ENCODE measurements at regions not wholly inside any gene's neighbourhood (a gene's known extent, or its start where the extent isn't known, plus 50 kb on each side); places are given as distances from the start of the nearest gene placed in this dataset.
"Not testable (repeated sequence)": the region's sequence is repeated elsewhere in the genome, so short reads cannot be mapped to it uniquely, and the experiment has no call there.

GRCh38 chr3:162628531-162628930, 1131.9 kb downstream of the OTOL1 start:
- Mint-ChIP-seq H3K27ac (no peak overlapping the region), H3K9me3 (ENCODE audit: low read depth) (no peaks in the 10 kb centered on the region), H3K4me3 (no peak overlapping the region), H3K27me3 (no peaks in the 10 kb centered on the region), H3K4me1 (no peaks in the 10 kb centered on the region), H3K36me3 (ENCODE audit: low read depth) (no peaks in the 10 kb centered on the region)
- intact Hi-C loops (cut with DNase I, micrococcal nuclease), result no loop called here
- ChIA-PET CTCF (no interaction called here), POLR2A (no interaction called here)
- DNase-seq (no peak), ATAC-seq (no peak)

GRCh38 chr3:162629372-162629771, 1132.8 kb downstream of the OTOL1 start:
- Mint-ChIP-seq H3K4me1 (no peaks in the 10 kb centered on the region), H3K27me3 (no peaks in the 10 kb centered on the region), H3K36me3 (ENCODE audit: low read depth) (no peaks in the 10 kb centered on the region), H3K9me3 (ENCODE audit: low read depth) (peaks cover under 1% of the 10 kb centered on the region), H3K27ac (no peak overlapping the region), H3K4me3 (no peak overlapping the region)
- POLR2A ChIA-PET, result no interaction called here
- CTCF ChIA-PET, result no interaction called here
- intact Hi-C loops (cut with DNase I, micrococcal nuclease), result no loop called here
- ATAC-seq, result no peak
- DNase-seq, result no peak

- POLR2A ChIA-PET, result no interaction called here
- DNase-seq (no peak), ATAC-seq (no peak)
- H3K4me1 Mint-ChIP-seq, result no peaks in the 10 kb centered on the region
- no peaks in the 10 kb centered on the region for H3K36me3 Mint-ChIP-seq (ENCODE audit: low read depth)
- CTCF ChIA-PET, result no interaction called here
- intact Hi-C loops (cut with DNase I, micrococcal nuclease), result no loop called here
- peaks cover 5% of the 10 kb centered on the region for H3K9me3 Mint-ChIP-seq (ENCODE audit: low read depth)
- no peaks in the 10 kb centered on the region for H3K27me3 Mint-ChIP-seq
- no peak overlapping the region for H3K4me3 Mint-ChIP-seq
- no peak overlapping the region for H3K27ac Mint-ChIP-seq
Measured at GRCh38 chr3:162632672-162633071, 1136.1 kb downstream of the OTOL1 start.

- H3K36me3 Mint-ChIP-seq (ENCODE audit: low read depth); H3K4me3 Mint-ChIP-seq; DNase-seq; intact Hi-C loops (cut with DNase I, micrococcal nuclease); H3K27ac Mint-ChIP-seq; ATAC-seq; POLR2A ChIA-PET; H3K27me3 Mint-ChIP-seq; H3K4me1 Mint-ChIP-seq; H3K9me3 Mint-ChIP-seq (ENCODE audit: low read depth): not testable (repeated sequence)
- CTCF ChIA-PET, result interaction anchor here (0.6 kb wide), 1 partner anchor 80 kb away, joined by 3 read pairs; no protein-coding TSS in a partner anchor
Measured at GRCh38 chr3:162640208-162640607, 1143.6 kb downstream of the OTOL1 start.

GRCh38 chr3:162641317-162641716, 1144.7 kb downstream of the OTOL1 start:
- Mint-ChIP-seq H3K27ac (no peak overlapping the region), H3K4me1 (no peaks in the 10 kb centered on the region), H3K9me3 (ENCODE audit: low read depth) (peaks cover 2% of the 10 kb centered on the region), H3K4me3 (no peak overlapping the region), H3K36me3 (ENCODE audit: low read depth) (no peaks in the 10 kb centered on the region), H3K27me3 (no peaks in the 10 kb centered on the region)
- CTCF ChIA-PET, result no interaction called here
- intact Hi-C loops (cut with DNase I, micrococcal nuclease), result no loop called here
- no peak for DNase-seq
- ATAC-seq, result no peak
- POLR2A ChIA-PET, result no interaction called here

- H3K4me1 Mint-ChIP-seq, result no peaks in the 10 kb centered on the region
- H3K4me3 Mint-ChIP-seq, result no peak overlapping the region
- H3K9me3 Mint-ChIP-seq (ENCODE audit: low read depth), result peaks cover 7% of the 10 kb centered on the region
- no peaks in the 10 kb centered on the region for H3K27me3 Mint-ChIP-seq
- no peaks in the 10 kb centered on the region for H3K36me3 Mint-ChIP-seq (ENCODE audit: low read depth)
- no peak for DNase-seq
- no peak for ATAC-seq
- CTCF ChIA-PET, result interaction anchor here (0.5 kb wide), 1 partner anchor 15 kb away, joined by 3 read pairs; no protein-coding TSS in a partner anchor
- POLR2A ChIA-PET, result no interaction called here
- no peak overlapping the region for H3K27ac Mint-ChIP-seq
- intact Hi-C loops (cut with DNase I, micrococcal nuclease), result no loop called here
Measured at GRCh38 chr3:162641907-162642306, 1145.3 kb downstream of the OTOL1 start.

- ChIA-PET POLR2A (no interaction called here), CTCF (no interaction called here)
- intact Hi-C loops (cut with DNase I, micrococcal nuclease), result no loop called here
- no peaks in the 10 kb centered on the region for H3K4me1 Mint-ChIP-seq
- H3K4me3 Mint-ChIP-seq, result no peak overlapping the region
- DNase-seq, result no peak
- ATAC-seq, result no peak
- H3K9me3 Mint-ChIP-seq (ENCODE audit: low read depth), result peaks cover 15% of the 10 kb centered on the region
- peaks cover 3% of the 10 kb centered on the region for H3K36me3 Mint-ChIP-seq (ENCODE audit: low read depth)
- no peaks in the 10 kb centered on the region for H3K27me3 Mint-ChIP-seq
- H3K27ac Mint-ChIP-seq, result no peak overlapping the region
Measured at GRCh38 chr3:162643245-162643644, 1146.6 kb downstream of the OTOL1 start.

- Mint-ChIP-seq H3K36me3 (ENCODE audit: low read depth) (peaks cover 3% of the 10 kb centered on the region), H3K9me3 (ENCODE audit: low read depth) (peaks cover 18% of the 10 kb centered on the region), H3K4me3 (no peak overlapping the region), H3K27ac (no peak overlapping the region), H3K4me1 (no peaks in the 10 kb centered on the region), H3K27me3 (no peaks in the 10 kb centered on the region)
- ChIA-PET POLR2A (no interaction called here), CTCF (no interaction called here)
- ATAC-seq (no peak), DNase-seq (no peak)
- intact Hi-C loops (cut with DNase I, micrococcal nuclease), result no loop called here
Measured at GRCh38 chr3:162647321-162647720, 1150.7 kb downstream of the OTOL1 start.

- Mint-ChIP-seq H3K27ac (no peak overlapping the region), H3K4me3 (no peak overlapping the region), H3K9me3 (ENCODE audit: low read depth) (peaks cover 7% of the 10 kb centered on the region), H3K36me3 (ENCODE audit: low read depth) (no peaks in the 10 kb centered on the region), H3K4me1 (no peaks in the 10 kb centered on the region), H3K27me3 (no peaks in the 10 kb centered on the region)
- intact Hi-C loops (cut with DNase I, micrococcal nuclease), result no loop called here
- DNase-seq, result no peak
- POLR2A ChIA-PET, result no interaction called here
- ATAC-seq, result no peak
- CTCF ChIA-PET, result no interaction called here
Measured at GRCh38 chr3:162658003-162658402, 1161.4 kb downstream of the OTOL1 start.

GRCh38 chr3:162665684-162666391, 1169.2 kb downstream of the OTOL1 start:
- CTCF ChIA-PET, result no interaction called here

GRCh38 chr3:162666835-162667234, 1170.2 kb downstream of the OTOL1 start:
- Mint-ChIP-seq H3K9me3 (ENCODE audit: low read depth) (peaks cover 4% of the 10 kb centered on the region), H3K4me1 (no peaks in the 10 kb centered on the region), H3K27ac (no peak overlapping the region), H3K4me3 (no peak overlapping the region), H3K27me3 (no peaks in the 10 kb centered on the region), H3K36me3 (ENCODE audit: low read depth) (no peaks in the 10 kb centered on the region)
- intact Hi-C loops (cut with DNase I, micrococcal nuclease), result no loop called here
- ATAC-seq, result no peak
- ChIA-PET POLR2A (no interaction called here), CTCF (no interaction called here)
- DNase-seq, result no peak

More at GRCh38 chr3:162665684-162666391, 1169.2 kb downstream of the OTOL1 start:
- no peak for ATAC-seq
- no peaks in the 10 kb centered on the region for H3K27me3 Mint-ChIP-seq
- no peak overlapping the region for H3K4me3 Mint-ChIP-seq
- no peaks in the 10 kb centered on the region for H3K4me1 Mint-ChIP-seq
- POLR2A ChIA-PET, result no interaction called here
- H3K27ac Mint-ChIP-seq, result no peak overlapping the region
- intact Hi-C loops (cut with DNase I, micrococcal nuclease), result no loop called here
- DNase-seq, result no peak
- no peaks in the 10 kb centered on the region for H3K36me3 Mint-ChIP-seq (ENCODE audit: low read depth)
- H3K9me3 Mint-ChIP-seq (ENCODE audit: low read depth), result peaks cover 2% of the 10 kb centered on the region

GRCh38 chr3:162670181-162670580, 1173.6 kb downstream of the OTOL1 start:
- ChIA-PET POLR2A (no interaction called here), CTCF (no interaction called here)
- Mint-ChIP-seq H3K4me3 (no peak overlapping the region), H3K27ac (no peak overlapping the region), H3K36me3 (ENCODE audit: low read depth) (no peaks in the 10 kb centered on the region), H3K9me3 (ENCODE audit: low read depth) (peaks cover 4% of the 10 kb centered on the region), H3K27me3 (no peaks in the 10 kb centered on the region), H3K4me1 (no peaks in the 10 kb centered on the region)
- intact Hi-C loops (cut with DNase I, micrococcal nuclease), result no loop called here
- no peak for DNase-seq
- ATAC-seq, result no peak

- Mint-ChIP-seq H3K9me3 (ENCODE audit: low read depth) (no peaks in the 10 kb centered on the region), H3K4me3 (no peak overlapping the region), H3K36me3 (ENCODE audit: low read depth) (no peaks in the 10 kb centered on the region), H3K27ac (no peak overlapping the region), H3K27me3 (no peaks in the 10 kb centered on the region), H3K4me1 (no peaks in the 10 kb centered on the region)
- intact Hi-C loops (cut with DNase I, micrococcal nuclease), result no loop called here
- ChIA-PET POLR2A (no interaction called here), CTCF (no interaction called here)
- no peak for DNase-seq
- no peak for ATAC-seq
Measured at GRCh38 chr3:162677475-162677874, 1180.9 kb downstream of the OTOL1 start.
